HG03097 (cell line): ENCODE measurements at regions not wholly inside any gene's neighbourhood (a gene's known extent, or its start where the extent isn't known, plus 50 kb on each side); places are given as distances from the start of the nearest gene placed in this dataset.
"Not testable (repeated sequence)": the region's sequence is repeated elsewhere in the genome, so short reads cannot be mapped to it uniquely, and the experiment has no call there.

Experiments used
- ATAC-seq: cut with Tn5 transposase; IDR thresholded peaks from one replicate; pipeline ENCODE4 v1.9.1; 2021; ENCODE audit not compliant: unreplicated experiment, low FRiP score

- ATAC-seq: no peak
These were observed 1005.6 kb downstream of the CDH8 start for GRCh38 chr16:61030616-61031015.

- ATAC-seq: no peak
These were observed 1011.9 kb downstream of the CDH8 start for GRCh38 chr16:61024180-61024900.

GRCh38 chr16:61014869-61015268, 1021.4 kb downstream of the CDH8 start:
- no peak for ATAC-seq

GRCh38 chr16:61007694-61008093, 1028.5 kb downstream of the CDH8 start:
- no peak for ATAC-seq

- ATAC-seq: no peak
These were observed 1030.3 kb downstream of the CDH8 start for GRCh38 chr16:61005952-61006351.

- ATAC-seq: no peak
These were observed 1033.6 kb downstream of the CDH8 start for GRCh38 chr16:61002479-61003204.

- no peak for ATAC-seq
These were observed 1044.4 kb downstream of the CDH8 start for GRCh38 chr16:60991886-60992285.

- ATAC-seq: no peak
These were observed 1046.6 kb downstream of the CDH8 start for GRCh38 chr16:60989592-60989991.

- no peak for ATAC-seq
These were observed 1057.1 kb downstream of the CDH8 start for GRCh38 chr16:60979119-60979518.

GRCh38 chr16:60949800-60950199, 1086.4 kb downstream of the CDH8 start:
- no peak for ATAC-seq

- no peak for ATAC-seq
These were observed 1091.0 kb downstream of the CDH8 start for GRCh38 chr16:60945225-60945624.

GRCh38 chr16:60936189-60936588, 1100.0 kb downstream of the CDH8 start:
- ATAC-seq: not testable (repeated sequence)

- no peak for ATAC-seq
These were observed 1103.6 kb downstream of the CDH8 start for GRCh38 chr16:60932600-60932999.

GRCh38 chr16:60930291-60930690, 1105.9 kb downstream of the CDH8 start:
- ATAC-seq: no peak

- no peak for ATAC-seq
These were observed 1113.3 kb downstream of the CDH8 start for GRCh38 chr16:60922920-60923319.

GRCh38 chr16:60914334-60914733, 1121.9 kb downstream of the CDH8 start:
- no peak for ATAC-seq

- no peak for ATAC-seq
These were observed 1128.6 kb downstream of the CDH8 start for GRCh38 chr16:60907645-60908044.

- ATAC-seq: no peak
These were observed 1130.4 kb downstream of the CDH8 start for GRCh38 chr16:60905811-60906210.

- ATAC-seq: no peak
These were observed 1134.1 kb downstream of the CDH8 start for GRCh38 chr16:60902114-60902513.

GRCh38 chr16:60882816-60883215, 1153.4 kb downstream of the CDH8 start:
- ATAC-seq: no peak

- no peak for ATAC-seq
These were observed 1183.6 kb downstream of the CDH8 start for GRCh38 chr16:60852635-60853034.

- ATAC-seq: no peak
These were observed 1214.6 kb downstream of the CDH8 start for GRCh38 chr16:60821661-60822060.
